ENCODE measurements at regions not wholly inside any gene's neighbourhood (a gene's known extent, or its start where the extent isn't known, plus 50 kb on each side); places are given as distances from the start of the nearest gene placed in this dataset.

DNA sequence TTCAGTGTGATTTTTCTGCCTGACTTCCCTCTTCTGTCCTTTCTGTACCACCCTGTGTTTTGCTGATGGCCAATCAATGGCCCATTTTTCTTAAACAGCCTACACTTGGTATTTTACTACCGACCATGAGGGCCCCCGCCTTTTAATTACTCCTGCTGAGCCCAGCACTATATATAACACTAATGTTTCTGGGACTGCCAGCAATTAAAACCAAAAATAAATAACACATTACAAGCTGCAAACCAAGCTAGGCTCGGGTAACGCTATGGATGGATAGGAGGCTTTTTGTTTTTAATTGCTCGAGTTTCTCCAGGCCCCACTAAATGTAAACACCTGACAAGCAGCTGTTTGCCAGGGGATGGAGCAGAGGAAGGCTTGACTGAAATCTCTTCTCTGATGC is 915.4 kb upstream of the AUTS2 start:
- H3K36me3 Mint-ChIP-seq (ENCODE audit: low read depth, unreplicated experiment): no peaks in the 10 kb centered on the region

DNA sequence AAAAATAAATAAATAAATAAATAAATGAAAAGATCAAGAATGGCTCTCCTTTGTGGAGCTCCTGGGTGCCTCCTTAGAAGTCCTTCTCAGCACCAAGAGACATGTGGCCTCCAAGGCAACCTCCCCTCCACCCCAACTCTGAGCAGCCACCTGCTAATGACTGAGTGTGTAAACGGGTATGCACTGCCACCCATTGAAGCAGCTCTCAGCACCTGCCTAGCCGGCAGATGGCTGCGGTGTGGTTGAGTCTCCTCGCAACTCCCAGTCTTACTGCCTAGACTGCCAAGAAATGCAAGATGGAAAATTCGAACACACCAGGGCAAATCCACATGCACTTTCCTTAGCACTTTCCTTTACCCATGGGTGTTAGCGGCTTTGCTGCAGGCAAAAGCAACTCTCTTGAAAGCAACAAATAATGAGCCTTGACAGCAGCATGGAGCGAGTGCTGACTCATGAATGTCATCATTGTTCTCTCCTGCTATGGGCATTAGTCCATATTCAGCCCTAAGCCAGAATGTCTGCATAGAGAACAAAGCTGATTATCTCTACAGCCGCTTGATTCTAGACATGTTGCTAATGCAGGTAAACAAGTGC is 913.9 kb upstream of the AUTS2 start:
- Histone ChIP-seq H3K27ac (ENCODE audit: low read depth, low read length) (no peak overlapping the region), H3K79me2 (ENCODE audit: insufficient read depth, low read length) (no peaks in the 10 kb centered on the region), H3K4me2 (ENCODE audit: low read length) (peak overlapping the region; percentile 42), H3K9me3 (ENCODE audit: insufficient read depth, low read depth, low read length) (peaks cover 3% of the 10 kb centered on the region), H3K4me1 (ENCODE audit: insufficient read depth, low read length) (peaks cover 5% of the 10 kb centered on the region), H3K36me3 (ENCODE audit: insufficient read depth, low read length) (no peaks in the 10 kb centered on the region), H3K4me3 (ENCODE audit: insufficient read depth, low read depth, low read length) (no peak overlapping the region), H3K9ac (ENCODE audit: low read length) (no peak overlapping the region), H2AFZ (ENCODE audit: low read depth, low read length) (no peak overlapping the region), H3K27me3 (ENCODE audit: insufficient read depth, low read length) (no peaks in the 10 kb centered on the region), H4K20me1 (ENCODE audit: insufficient read depth, low read length) (no peaks in the 10 kb centered on the region)
- Mint-ChIP-seq H3K4me1 (ENCODE audit: low read depth, unreplicated experiment) (no peaks in the 10 kb centered on the region), H3K27ac (ENCODE audit: unreplicated experiment) (no peak overlapping the region), H3K4me3 (ENCODE audit: unreplicated experiment) (no peak overlapping the region), H3K36me3 (ENCODE audit: low read depth, unreplicated experiment) (no peaks in the 10 kb centered on the region), H3K27me3 (ENCODE audit: low read depth, unreplicated experiment) (no peaks in the 10 kb centered on the region), H3K9me3 (ENCODE audit: unreplicated experiment) (peaks cover 7% of the 10 kb centered on the region)
- TF ChIP-seq, protein P1, sequence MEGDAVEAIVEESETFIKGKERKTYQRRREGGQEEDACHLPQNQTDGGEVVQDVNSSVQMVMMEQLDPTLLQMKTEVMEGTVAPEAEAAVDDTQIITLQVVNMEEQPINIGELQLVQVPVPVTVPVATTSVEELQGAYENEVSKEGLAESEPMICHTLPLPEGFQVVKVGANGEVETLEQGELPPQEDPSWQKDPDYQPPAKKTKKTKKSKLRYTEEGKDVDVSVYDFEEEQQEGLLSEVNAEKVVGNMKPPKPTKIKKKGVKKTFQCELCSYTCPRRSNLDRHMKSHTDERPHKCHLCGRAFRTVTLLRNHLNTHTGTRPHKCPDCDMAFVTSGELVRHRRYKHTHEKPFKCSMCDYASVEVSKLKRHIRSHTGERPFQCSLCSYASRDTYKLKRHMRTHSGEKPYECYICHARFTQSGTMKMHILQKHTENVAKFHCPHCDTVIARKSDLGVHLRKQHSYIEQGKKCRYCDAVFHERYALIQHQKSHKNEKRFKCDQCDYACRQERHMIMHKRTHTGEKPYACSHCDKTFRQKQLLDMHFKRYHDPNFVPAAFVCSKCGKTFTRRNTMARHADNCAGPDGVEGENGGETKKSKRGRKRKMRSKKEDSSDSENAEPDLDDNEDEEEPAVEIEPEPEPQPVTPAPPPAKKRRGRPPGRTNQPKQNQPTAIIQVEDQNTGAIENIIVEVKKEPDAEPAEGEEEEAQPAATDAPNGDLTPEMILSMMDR (IDR thresholded peaks at IDR 0.05; ENCODE audit: insufficient read depth, low read depth, low read length): no peak
- TF ChIP-seq EZH2 (IDR thresholded peaks at IDR 0.05; ENCODE audit: insufficient read depth, low read length): no peak
- FAIRE-seq (no peak), DNase-seq (ENCODE audit: low read depth) (peak; percentile 81)

More for the DNA sequence above, 915.4 kb upstream of the AUTS2 start:
- no peaks in the 10 kb centered on the region for H3K79me2 ChIP-seq (ENCODE audit: insufficient read depth, low read length)
- no peaks in the 10 kb centered on the region for H3K4me1 Mint-ChIP-seq (ENCODE audit: low read depth, unreplicated experiment)
- no peaks in the 10 kb centered on the region for H3K36me3 ChIP-seq (ENCODE audit: insufficient read depth, low read length)
- no peak overlapping the region for H2AFZ ChIP-seq (ENCODE audit: low read depth, low read length)
- H3K4me3 ChIP-seq (ENCODE audit: insufficient read depth, low read depth, low read length): no peak overlapping the region
- no peaks in the 10 kb centered on the region for H3K4me1 ChIP-seq (ENCODE audit: insufficient read depth, low read length)
- no peak for FAIRE-seq
- DNase-seq (ENCODE audit: low read depth): no peak
- no peaks in the 10 kb centered on the region for H3K27me3 Mint-ChIP-seq (ENCODE audit: low read depth, unreplicated experiment)
- TF ChIP-seq, protein P1 (IDR thresholded peaks at IDR 0.05; ENCODE audit: insufficient read depth, low read depth, low read length): no peak
- TF ChIP-seq EZH2 (IDR thresholded peaks at IDR 0.05; ENCODE audit: insufficient read depth, low read length): no peak
- H3K27me3 ChIP-seq (ENCODE audit: insufficient read depth, low read length): no peaks in the 10 kb centered on the region
- peaks cover 8% of the 10 kb centered on the region for H3K9me3 Mint-ChIP-seq (ENCODE audit: unreplicated experiment)
- peaks cover 3% of the 10 kb centered on the region for H3K9me3 ChIP-seq (ENCODE audit: insufficient read depth, low read depth, low read length)
- H3K27ac Mint-ChIP-seq (ENCODE audit: unreplicated experiment): no peak overlapping the region
- H3K4me2 ChIP-seq (ENCODE audit: low read length): no peak overlapping the region
- H3K27ac ChIP-seq (ENCODE audit: low read depth, low read length): no peak overlapping the region
- no peak overlapping the region for H3K4me3 Mint-ChIP-seq (ENCODE audit: unreplicated experiment)
- no peak overlapping the region for H3K9ac ChIP-seq (ENCODE audit: low read length)
- no peaks in the 10 kb centered on the region for H4K20me1 ChIP-seq (ENCODE audit: insufficient read depth, low read length)

DNA sequence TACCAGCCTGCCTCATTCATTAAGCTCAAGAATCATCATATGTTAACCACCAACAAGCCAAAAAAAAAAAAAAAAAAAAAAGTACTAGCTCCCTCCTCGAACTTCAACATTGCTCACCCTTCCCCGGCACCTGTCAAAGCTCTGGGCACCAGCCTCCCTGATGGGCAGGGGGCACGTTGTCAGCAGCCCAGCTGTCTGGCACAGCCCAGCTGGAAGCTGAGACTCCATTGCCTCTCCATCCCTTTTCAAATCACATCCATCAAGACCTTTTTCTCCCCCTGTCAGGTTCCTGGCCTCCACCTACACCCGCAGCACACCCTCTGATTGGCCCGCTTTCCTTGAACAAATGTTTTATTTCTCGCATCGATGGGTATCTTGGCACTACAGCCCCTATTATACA is 913.3 kb upstream of the AUTS2 start:
- Histone ChIP-seq H3K4me1 (ENCODE audit: insufficient read depth, low read length) (peaks cover 5% of the 10 kb centered on the region), H4K20me1 (ENCODE audit: insufficient read depth, low read length) (no peaks in the 10 kb centered on the region), H3K79me2 (ENCODE audit: insufficient read depth, low read length) (no peaks in the 10 kb centered on the region), H3K9ac (ENCODE audit: low read length) (no peak overlapping the region), H3K4me3 (ENCODE audit: insufficient read depth, low read depth, low read length) (no peak overlapping the region), H3K27me3 (ENCODE audit: insufficient read depth, low read length) (no peaks in the 10 kb centered on the region), H3K9me3 (ENCODE audit: insufficient read depth, low read depth, low read length) (peaks cover 3% of the 10 kb centered on the region), H3K27ac (ENCODE audit: low read depth, low read length) (no peak overlapping the region), H3K4me2 (ENCODE audit: low read length) (peak overlapping the region; percentile 42), H2AFZ (ENCODE audit: low read depth, low read length) (no peak overlapping the region), H3K36me3 (ENCODE audit: insufficient read depth, low read length) (no peaks in the 10 kb centered on the region)
- Mint-ChIP-seq H3K36me3 (ENCODE audit: low read depth, unreplicated experiment) (no peaks in the 10 kb centered on the region), H3K4me1 (ENCODE audit: low read depth, unreplicated experiment) (no peaks in the 10 kb centered on the region), H3K27me3 (ENCODE audit: low read depth, unreplicated experiment) (no peaks in the 10 kb centered on the region), H3K27ac (ENCODE audit: unreplicated experiment) (no peak overlapping the region), H3K9me3 (ENCODE audit: unreplicated experiment) (peaks cover 7% of the 10 kb centered on the region), H3K4me3 (ENCODE audit: unreplicated experiment) (no peak overlapping the region)
- no peak for TF ChIP-seq EZH2 (IDR thresholded peaks at IDR 0.05; ENCODE audit: insufficient read depth, low read length)
- TF ChIP-seq, protein P1 (IDR thresholded peaks at IDR 0.05; ENCODE audit: insufficient read depth, low read depth, low read length): no peak
- FAIRE-seq: no peak
- DNase-seq (ENCODE audit: low read depth): no peak

All from astrocyte (in vitro differentiated cells and primary cell).